Brain microvascular endothelial cell (primary cell): ENCODE measurements at regions not wholly inside any gene's neighbourhood (a gene's known extent, or its start where the extent isn't known, plus 50 kb on each side); places are given as distances from the start of the nearest gene placed in this dataset.

Experiments
- DNase-seq: peaks from one replicate; pipeline ENCODE4 v3.0.0-alpha.2; 2020
- H3K27ac ChIP-seq: fragments of 250-450 bp; sonication (Bioruptor Pico); 2 replicates; pipeline ENCODE4 v1.5.1; 2020; ENCODE audit warnings: mild to moderate bottlenecking, moderate library complexity
- H3K27me3 ChIP-seq: fragments of 250-450 bp; sonication (Bioruptor Pico); replicated peaks from 2 replicates; pipeline ENCODE4 v1.5.1; 2020; ENCODE audit warnings: mild to moderate bottlenecking
- H3K36me3 ChIP-seq: fragments of 250-450 bp; sonication (Bioruptor Pico); replicated peaks from 2 replicates; pipeline ENCODE4 v1.5.1; 2020; ENCODE audit warnings: mild to moderate bottlenecking
- H3K4me3 ChIP-seq: 2 replicates; pipeline ENCODE4 v1.5.1; 2011; ENCODE audit warnings: low read depth, mild to moderate bottlenecking, control low read depth, low read length, moderate library complexity
- in situ Hi-C: cut with HindIII; loops from 2 replicates; pipeline ENCODE4 v1.10.0; 2017; ENCODE audit warnings: low sequenced_read_pairs, low pct_ligation_motif_present
- TF ChIP-seq, protein P1 (sequence below): IDR thresholded peaks from 2 replicates; pipeline ENCODE4 v1.5.1; 2011; ENCODE audit warnings: low read depth, mild to moderate bottlenecking, moderate library complexity, low read length, control low read depth, inconsistent platforms; ENCODE audit errors: missing control alignments

DNA sequence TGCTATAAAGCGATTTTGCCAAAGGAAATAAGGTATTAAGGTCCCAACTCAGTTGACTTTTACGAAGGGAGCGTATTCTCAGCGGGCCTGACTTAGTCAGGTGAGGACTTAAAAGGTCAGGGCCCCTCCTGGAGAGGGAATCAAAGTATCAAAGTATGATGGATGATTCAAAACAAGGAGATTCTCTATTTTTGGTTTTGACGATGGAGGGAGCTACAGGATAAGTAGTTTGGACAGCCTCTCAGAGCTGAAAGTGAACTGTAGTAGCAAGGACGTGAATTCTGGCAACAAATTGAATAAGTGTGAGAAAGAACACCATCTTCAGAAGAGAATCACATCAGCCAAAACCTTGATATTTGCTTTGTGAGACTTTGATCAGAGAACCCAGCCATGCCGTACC lies 1186.5 kb downstream of the SI start:
- in situ Hi-C loops = no loop called here
- no peak for DNase-seq
- Histone ChIP-seq H3K27me3 (no peaks in the 10 kb centered on the region), H3K27ac (no peak overlapping the region), H3K4me3 (no peak overlapping the region), H3K36me3 (no peaks in the 10 kb centered on the region)
- TF ChIP-seq, protein P1, sequence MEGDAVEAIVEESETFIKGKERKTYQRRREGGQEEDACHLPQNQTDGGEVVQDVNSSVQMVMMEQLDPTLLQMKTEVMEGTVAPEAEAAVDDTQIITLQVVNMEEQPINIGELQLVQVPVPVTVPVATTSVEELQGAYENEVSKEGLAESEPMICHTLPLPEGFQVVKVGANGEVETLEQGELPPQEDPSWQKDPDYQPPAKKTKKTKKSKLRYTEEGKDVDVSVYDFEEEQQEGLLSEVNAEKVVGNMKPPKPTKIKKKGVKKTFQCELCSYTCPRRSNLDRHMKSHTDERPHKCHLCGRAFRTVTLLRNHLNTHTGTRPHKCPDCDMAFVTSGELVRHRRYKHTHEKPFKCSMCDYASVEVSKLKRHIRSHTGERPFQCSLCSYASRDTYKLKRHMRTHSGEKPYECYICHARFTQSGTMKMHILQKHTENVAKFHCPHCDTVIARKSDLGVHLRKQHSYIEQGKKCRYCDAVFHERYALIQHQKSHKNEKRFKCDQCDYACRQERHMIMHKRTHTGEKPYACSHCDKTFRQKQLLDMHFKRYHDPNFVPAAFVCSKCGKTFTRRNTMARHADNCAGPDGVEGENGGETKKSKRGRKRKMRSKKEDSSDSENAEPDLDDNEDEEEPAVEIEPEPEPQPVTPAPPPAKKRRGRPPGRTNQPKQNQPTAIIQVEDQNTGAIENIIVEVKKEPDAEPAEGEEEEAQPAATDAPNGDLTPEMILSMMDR = no peak

GRCh38 chr3:163890661-163891060 lies 1187.6 kb downstream of the SI start:
- Histone ChIP-seq H3K36me3 (no peaks in the 10 kb centered on the region), H3K4me3 (no peak overlapping the region), H3K27ac (no peak overlapping the region), H3K27me3 (no peaks in the 10 kb centered on the region)
- in situ Hi-C loops = no loop called here
- TF ChIP-seq, protein P1 = no peak
- DNase-seq = no peak

GRCh38 chr3:163879172-163879571 lies 1199.1 kb downstream of the SI start:
- in situ Hi-C loops = no loop called here
- H3K27ac ChIP-seq = no peak overlapping the region
- TF ChIP-seq, protein P1 = no peak

DNA sequence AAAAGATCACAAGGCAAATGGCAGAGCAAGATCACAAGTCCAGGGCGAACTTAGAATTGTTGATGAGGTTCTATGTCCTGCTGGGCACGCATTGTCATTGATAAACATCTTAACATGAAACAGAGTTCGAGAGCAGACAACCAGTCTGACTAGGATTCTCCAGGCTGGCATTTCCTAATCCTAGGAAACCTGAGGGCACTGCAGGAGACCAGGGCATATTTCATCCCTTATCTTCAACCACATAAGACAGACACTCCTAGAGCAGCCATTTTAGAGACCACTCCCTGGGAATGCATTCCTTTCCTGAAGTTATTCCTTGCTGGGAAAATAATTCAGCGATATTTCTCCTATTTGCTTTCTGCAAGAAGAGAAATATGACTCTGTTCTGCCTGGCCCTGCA lies 1199.9 kb downstream of the SI start:
- in situ Hi-C loops = no loop called here
- no peak overlapping the region for H3K4me3 ChIP-seq
- no peaks in the 10 kb centered on the region for H3K36me3 ChIP-seq
- H3K27me3 ChIP-seq = no peaks in the 10 kb centered on the region
- H3K27ac ChIP-seq = no peak overlapping the region
- TF ChIP-seq, protein P1 = no peak
- DNase-seq = no peak

More at GRCh38 chr3:163879172-163879571, 1199.1 kb downstream of the SI start:
- DNase-seq = no peak
- no peaks in the 10 kb centered on the region for H3K27me3 ChIP-seq
- H3K4me3 ChIP-seq = no peak overlapping the region
- H3K36me3 ChIP-seq = no peaks in the 10 kb centered on the region

GRCh38 chr3:163877805-163878204 lies 1200.5 kb downstream of the SI start:
- Histone ChIP-seq H3K4me3 (no peak overlapping the region), H3K27me3 (no peaks in the 10 kb centered on the region), H3K36me3 (no peaks in the 10 kb centered on the region), H3K27ac (no peak overlapping the region)
- DNase-seq = no peak
- in situ Hi-C loops = no loop called here
- TF ChIP-seq, protein P1 = no peak

GRCh38 chr3:163863146-163863545 lies 1215.2 kb downstream of the SI start:
- Histone ChIP-seq H3K27me3 (no peaks in the 10 kb centered on the region), H3K27ac (no peak overlapping the region), H3K4me3 (no peak overlapping the region), H3K36me3 (no peaks in the 10 kb centered on the region)
- in situ Hi-C loops = no loop called here
- TF ChIP-seq, protein P1 = no peak
- DNase-seq = peak; percentile 32
